ENCODE measurements at regions not wholly inside any gene's neighbourhood (a gene's known extent, or its start where the extent isn't known, plus 50 kb on each side); places are given as distances from the start of the nearest gene placed in this dataset.

GRCh38 chr7:118696879-118697278 is 472.4 kb downstream of the ANKRD7 start:
- no peak for DNase-seq (ENCODE audit: low read depth)

- DNase-seq (ENCODE audit: low read depth) = no peak
Observed at GRCh38 chr7:118699222-118699621, 474.7 kb downstream of the ANKRD7 start.

DNA sequence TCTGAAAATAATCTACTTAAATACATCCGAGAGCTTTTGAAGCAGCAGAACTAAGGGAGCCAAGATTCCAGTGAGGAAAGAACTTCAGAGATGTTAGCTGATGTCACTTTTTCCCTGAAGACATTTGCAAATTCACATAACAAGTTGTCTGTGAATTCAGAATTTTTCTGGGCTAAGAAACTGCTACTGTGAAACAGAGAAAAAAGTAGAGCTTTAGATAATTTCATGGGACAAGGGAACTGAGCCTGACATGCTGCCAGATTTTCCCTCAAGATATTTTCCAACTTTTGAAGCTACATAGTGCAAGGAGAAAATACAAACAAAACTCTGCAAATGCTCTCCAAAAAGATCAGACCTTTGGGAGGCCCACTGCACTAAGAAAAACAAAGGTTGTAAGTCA is 484.2 kb downstream of the ANKRD7 start:
- DNase-seq (ENCODE audit: low read depth) = no peak

DNA sequence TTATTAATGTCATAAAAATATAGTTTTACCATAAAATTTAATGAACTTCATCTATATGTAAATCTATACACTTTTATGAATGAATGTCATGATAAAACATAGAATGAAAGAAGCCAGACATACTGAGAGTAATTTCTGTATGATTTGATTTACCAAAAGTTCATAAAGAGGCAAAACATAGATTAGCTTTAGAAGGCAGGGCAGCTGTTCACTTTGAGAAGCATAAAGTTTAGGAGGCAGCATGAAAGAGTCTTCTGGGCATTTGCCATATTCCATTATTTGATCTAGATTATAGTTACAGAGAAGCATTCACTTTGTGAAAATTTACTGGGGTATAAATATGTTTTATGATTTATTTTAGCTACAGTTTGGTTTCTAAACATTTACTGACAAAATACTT is 487.2 kb downstream of the ANKRD7 start:
- DNase-seq (ENCODE audit: low read depth) = no peak

GRCh38 chr7:118713039-118713438 is 488.5 kb downstream of the ANKRD7 start:
- no peak for DNase-seq (ENCODE audit: low read depth)

DNA sequence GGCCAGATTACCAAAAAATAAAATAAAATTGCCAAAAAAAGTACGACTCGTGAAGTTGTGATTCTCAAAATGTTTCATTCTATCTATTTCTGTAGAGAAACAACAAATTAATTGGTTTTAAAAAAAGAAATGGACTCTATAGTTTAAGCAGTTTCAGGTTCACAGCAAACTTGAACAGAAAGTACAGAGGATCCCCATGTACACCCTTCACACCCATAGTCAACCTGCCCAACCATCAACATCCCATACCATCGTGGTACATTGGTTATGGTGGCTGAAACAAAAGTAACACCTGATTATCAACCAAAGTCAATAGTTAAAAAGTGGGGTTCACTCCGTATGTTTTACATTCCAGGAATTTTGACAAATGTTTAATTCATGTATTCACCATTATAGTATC is 496.1 kb downstream of the ANKRD7 start:
- no peak for DNase-seq (ENCODE audit: low read depth)

GRCh38 chr7:118731854-118732253 is 507.4 kb downstream of the ANKRD7 start:
- peak; percentile 2 for DNase-seq (ENCODE audit: low read depth)

DNA sequence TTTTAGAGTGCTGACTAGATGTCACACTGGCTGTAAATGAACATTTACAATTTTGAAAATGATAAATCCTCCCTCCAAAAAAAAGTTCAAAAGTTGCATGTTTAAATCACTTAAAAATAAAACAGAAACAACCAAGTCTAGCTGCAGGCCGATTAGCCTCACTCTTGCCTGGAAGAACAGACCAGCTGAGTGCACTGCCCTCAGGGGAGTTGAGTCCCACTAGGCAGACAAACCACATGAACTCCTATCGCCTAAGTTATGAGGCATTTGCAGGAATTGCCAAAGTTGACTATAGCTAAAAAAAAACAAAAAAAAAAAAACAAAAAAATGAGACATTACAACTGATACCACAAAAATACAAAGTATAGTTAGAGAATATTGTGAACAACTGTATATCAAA is 510.0 kb downstream of the ANKRD7 start:
- DNase-seq (ENCODE audit: low read depth) = no peak

DNA sequence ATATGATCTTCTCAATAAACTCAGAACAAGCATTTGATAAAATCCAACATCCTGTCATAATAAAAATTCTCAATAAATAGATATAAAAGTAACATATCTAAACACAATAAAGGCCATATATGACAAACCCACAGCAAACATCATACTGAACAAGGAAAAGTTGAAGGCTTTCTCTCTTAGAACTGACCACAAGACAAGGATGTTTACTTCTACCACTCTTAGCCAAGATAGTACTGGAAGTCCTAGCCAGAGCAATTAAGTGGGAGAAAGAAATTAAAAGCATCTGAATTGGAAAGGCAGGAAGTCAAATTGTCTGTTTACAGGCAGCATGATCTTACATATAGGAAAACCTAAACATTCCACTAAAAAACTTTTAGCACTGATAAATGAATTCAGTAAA is 510.9 kb downstream of the ANKRD7 start:
- DNase-seq (ENCODE audit: low read depth) = no peak

DNA sequence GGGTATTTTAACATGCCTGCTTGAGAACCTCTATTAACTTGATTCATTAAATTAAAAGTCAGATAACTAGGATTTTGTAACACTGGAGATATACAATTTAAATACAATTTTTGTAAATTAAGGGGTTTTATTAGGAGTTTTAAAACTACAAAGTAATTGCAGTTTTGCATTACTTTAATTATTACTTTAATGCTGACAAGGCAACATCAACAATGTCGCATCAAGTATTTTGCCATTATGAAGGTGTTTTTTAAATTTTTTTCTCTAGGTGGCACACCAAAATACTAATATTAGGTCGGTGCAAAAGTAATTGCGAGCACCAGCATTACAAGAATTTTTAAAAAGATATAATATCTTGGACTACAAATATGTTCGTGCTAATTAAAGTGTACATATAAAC is 513.4 kb downstream of the ANKRD7 start:
- no peak for DNase-seq (ENCODE audit: low read depth)

GRCh38 chr7:118745927-118746326 is 521.4 kb downstream of the ANKRD7 start:
- no peak for DNase-seq (ENCODE audit: low read depth)

GRCh38 chr7:118747473-118747872 is 523.0 kb downstream of the ANKRD7 start:
- DNase-seq (ENCODE audit: low read depth) = no peak

DNA sequence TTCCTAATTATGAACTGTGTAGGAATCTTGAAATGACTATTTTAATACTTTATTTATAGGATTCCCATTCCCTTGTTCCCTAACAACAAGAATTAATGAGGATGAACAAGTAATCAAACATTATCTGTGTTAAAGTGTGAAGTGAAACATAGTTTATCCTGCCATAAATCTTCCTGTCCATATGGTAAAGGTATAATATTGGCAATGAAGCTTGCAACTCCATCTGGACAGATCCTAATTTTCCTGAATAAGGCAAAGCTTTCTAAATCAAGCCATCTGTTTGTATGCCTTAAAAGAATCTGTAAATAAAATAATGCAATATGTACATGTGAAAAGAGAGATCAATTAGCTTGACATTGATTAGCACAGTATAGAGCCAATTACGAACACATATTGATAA is 529.0 kb downstream of the ANKRD7 start:
- no peak for DNase-seq (ENCODE audit: low read depth)

GRCh38 chr7:118754608-118755007 is 530.1 kb downstream of the ANKRD7 start:
- no peak for DNase-seq (ENCODE audit: low read depth)

- peak; percentile 6 for DNase-seq (ENCODE audit: low read depth)
Observed at GRCh38 chr7:118755067-118755625, 530.6 kb downstream of the ANKRD7 start.

DNA sequence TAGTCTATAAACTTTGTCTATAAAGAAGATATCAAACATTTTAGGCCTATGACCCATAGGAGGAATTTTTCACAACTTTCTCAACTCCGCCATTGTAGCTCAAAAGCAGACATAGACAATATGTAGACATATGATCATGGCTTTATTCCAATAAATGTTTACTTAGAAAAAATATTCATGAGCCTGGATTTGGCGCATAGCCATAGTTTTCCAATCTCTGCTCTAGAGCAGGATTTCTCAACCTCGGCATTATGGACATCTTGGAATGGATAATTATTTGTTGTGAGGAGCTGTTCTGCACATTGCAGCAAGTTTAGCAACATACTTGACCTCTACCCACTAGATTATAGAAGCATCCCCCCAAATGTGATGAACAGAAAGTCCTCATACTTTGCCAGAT is 532.6 kb downstream of the ANKRD7 start:
- no peak for DNase-seq (ENCODE audit: low read depth)

- DNase-seq (ENCODE audit: low read depth) = no peak
Observed at GRCh38 chr7:118758582-118758981, 534.1 kb downstream of the ANKRD7 start.

DNA sequence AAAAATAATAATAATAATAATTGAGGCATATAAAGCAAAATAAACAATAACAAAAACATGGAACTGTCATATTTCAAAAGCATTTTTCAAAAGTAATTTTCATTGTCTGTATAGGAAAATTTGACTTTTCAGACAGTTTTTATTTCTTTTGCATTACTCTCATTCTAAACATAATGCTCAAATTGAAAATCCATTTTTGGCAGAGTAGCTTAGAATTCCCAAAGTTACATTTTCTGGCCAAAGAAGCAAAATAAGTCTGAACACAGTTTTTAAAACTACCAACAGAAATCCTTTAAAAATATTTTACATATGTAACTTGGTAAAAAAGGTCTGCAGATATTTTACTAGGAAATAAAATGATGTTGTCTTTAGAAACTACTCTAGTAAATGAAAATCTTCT is 535.4 kb downstream of the ANKRD7 start:
- DNase-seq (ENCODE audit: low read depth) = no peak

DNA sequence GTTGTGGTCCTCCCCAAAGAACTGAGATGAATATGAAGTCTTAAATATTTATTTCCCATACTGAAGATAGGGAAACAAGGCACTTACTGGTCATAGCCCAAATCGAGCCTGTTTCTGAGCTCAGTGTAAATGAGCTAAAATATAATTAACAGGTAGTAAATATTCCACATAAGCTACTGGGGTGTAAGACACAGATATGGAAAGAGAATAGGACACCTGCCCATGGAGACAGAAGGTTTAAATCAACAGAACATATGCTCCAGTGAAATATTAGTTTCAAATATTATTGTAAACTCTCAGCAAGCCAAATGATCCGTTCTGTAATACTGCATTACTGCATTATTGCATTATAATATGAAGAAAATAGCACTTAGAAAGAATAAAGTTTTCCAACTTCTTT is 537.9 kb downstream of the ANKRD7 start:
- DNase-seq (ENCODE audit: low read depth) = no peak

DNA sequence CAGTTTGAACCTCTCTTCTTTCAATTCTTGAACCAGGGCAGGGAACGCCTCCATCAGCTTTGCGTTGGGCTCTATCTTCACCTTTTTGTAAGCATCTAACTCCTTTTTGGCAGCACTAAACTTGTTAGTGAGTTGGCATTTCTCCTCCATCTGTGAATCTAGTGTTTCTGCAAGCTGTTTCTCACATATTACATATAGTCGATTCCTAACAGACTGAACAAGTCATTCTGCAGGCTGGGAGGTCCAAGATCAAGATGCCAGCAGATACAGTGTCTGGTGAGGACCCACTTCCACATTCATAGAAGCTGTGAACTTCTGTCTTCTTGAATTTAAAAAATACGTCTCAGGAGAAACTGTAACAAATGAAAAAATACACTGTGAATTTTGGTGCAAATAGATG is 539.7 kb downstream of the ANKRD7 start:
- no peak for DNase-seq (ENCODE audit: low read depth)

- no peak for DNase-seq (ENCODE audit: low read depth)
Observed at GRCh38 chr7:118771672-118772071, 547.2 kb downstream of the ANKRD7 start.

DNA sequence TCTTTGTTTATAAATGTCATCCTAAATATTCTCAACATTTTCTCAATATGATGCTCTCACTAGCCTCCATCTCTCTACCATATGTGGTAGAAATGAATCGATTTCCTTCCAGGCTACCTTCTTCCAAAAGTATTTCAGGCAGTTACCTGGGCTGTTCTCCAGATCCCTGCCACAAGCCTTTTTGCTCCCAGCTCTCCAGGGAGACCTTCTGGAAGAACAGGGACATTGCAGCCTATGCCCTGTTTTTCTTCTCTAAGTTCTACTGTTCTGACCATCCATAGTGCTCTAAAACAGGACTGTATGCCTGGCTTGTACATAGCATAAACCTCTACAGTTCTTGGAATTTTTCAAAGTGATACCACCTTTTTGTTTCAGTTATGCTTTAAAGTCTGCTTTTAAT is 552.8 kb downstream of the ANKRD7 start:
- no peak for DNase-seq (ENCODE audit: low read depth)

DNA sequence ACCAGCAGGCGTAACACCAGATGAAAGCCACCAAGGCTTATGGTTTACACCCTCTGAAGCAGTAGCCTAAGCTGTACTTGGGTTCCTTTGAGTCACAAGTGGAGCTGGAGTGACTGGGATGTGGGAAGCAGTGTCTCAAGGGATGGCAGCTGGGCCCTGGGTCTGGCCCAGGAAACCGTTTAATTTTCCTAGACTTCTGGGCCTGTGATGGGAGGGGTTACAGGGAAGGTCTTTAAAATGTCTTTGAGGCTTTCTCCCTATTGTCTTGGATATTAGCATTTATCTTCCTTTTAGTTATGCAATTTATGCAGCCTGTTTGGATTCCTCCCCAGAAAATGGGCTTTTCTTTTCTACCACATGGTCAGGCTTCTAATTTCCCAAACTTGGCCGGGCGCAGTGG is 568.2 kb downstream of the ANKRD7 start:
- DNase-seq (ENCODE audit: low read depth) = no peak

- DNase-seq (ENCODE audit: low read depth) = no peak
Observed at GRCh38 chr7:118793582-118793981, 569.1 kb downstream of the ANKRD7 start.

DNA sequence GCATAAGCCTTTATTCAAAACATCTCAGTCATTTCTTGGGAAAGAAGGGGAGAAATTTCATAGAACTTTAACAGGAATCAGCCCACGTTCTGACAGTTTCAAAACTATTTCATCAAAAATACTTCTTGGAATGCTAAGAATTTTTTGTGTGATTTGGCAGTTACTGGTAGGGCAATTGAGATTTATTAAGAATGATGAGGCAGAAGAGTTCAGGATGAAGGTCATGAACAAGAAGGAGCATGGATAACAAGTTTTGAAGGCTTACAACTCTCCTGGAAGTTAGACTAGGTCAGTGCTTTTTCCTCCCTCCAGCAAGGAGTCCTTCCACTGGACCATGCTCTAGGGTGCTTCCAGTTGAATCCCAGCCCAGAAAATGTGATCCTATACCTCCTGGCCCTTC is 569.9 kb downstream of the ANKRD7 start:
- DNase-seq (ENCODE audit: low read depth) = no peak

All from renal cortical epithelial cell (primary cell).